ENCODE measurements at regions not wholly inside any gene's neighbourhood (a gene's known extent, or its start where the extent isn't known, plus 50 kb on each side); places are given as distances from the start of the nearest gene placed in this dataset.

GRCh38 chr3:159448902-159449301, 539.7 kb upstream of the IL12A start:
- TF ChIP-seq EZH2 (IDR thresholded peaks at IDR 0.05) (no peak), FOXP2 (optimal IDR thresholded peaks at IDR 0.05; ENCODE audit: control extremely low read depth, extremely low read length, insufficient read depth) (no peak)

All from SK-N-MC (cell line).